ENCODE measurements at regions not wholly inside any gene's neighbourhood (a gene's known extent, or its start where the extent isn't known, plus 50 kb on each side); places are given as distances from the start of the nearest gene placed in this dataset.
"Not testable (repeated sequence)": the region's sequence is repeated elsewhere in the genome, so short reads cannot be mapped to it uniquely, and the experiment has no call there.

DNA sequence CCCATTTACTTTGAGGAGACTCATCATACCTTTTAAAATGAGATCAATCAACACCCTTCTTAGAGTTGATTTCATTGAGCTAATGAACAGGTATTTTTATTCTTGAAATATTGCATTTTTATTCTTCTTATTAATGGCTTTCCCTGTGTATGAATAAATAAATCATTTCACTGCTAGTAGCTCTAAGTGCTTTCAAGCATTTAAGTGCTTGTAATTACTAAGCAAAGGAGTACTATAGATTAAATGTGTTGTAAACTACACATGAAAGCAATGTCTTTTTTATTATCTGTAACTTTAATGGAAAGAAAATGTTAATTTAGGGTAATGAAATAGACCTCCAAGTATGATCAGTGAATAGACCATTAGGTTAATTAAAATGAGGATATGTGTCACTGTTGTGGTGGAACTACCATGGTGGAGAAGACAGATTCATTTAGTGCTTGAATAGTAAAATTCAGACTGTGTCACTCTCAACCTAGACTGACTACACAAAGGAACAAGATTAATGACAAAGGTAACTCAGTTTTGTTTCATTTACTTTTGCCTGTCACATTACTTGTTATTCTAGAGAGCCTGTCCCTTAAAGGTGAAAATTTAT is 1943.5 kb downstream of the KHDRBS2 start:
- TF ChIP-seq, protein P1, sequence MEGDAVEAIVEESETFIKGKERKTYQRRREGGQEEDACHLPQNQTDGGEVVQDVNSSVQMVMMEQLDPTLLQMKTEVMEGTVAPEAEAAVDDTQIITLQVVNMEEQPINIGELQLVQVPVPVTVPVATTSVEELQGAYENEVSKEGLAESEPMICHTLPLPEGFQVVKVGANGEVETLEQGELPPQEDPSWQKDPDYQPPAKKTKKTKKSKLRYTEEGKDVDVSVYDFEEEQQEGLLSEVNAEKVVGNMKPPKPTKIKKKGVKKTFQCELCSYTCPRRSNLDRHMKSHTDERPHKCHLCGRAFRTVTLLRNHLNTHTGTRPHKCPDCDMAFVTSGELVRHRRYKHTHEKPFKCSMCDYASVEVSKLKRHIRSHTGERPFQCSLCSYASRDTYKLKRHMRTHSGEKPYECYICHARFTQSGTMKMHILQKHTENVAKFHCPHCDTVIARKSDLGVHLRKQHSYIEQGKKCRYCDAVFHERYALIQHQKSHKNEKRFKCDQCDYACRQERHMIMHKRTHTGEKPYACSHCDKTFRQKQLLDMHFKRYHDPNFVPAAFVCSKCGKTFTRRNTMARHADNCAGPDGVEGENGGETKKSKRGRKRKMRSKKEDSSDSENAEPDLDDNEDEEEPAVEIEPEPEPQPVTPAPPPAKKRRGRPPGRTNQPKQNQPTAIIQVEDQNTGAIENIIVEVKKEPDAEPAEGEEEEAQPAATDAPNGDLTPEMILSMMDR (IDR thresholded peaks at IDR 0.05), result not testable (repeated sequence)
- not testable (repeated sequence) for TF ChIP-seq POLR2AphosphoS5 (IDR thresholded peaks at IDR 0.05)
